Spleen (tissue), 11 donors: ENCODE measurements at regions not wholly inside any gene's neighbourhood (a gene's known extent, or its start where the extent isn't known, plus 50 kb on each side); places are given as distances from the start of the nearest gene placed in this dataset.

Experiments
- DNase-seq: peaks from one replicate; pipeline ENCODE4 v3.0.0-alpha.2; 2020
- H3K27ac ChIP-seq, 8 donors: fragments of 200-600 bp; sonication (generic) in 7 of 8; 1 replicate in 4 of 8; 2 replicates in 4 of 8; pipeline versions ENCODE4 v1.5.0 to v1.8.0; 2016 to 2021; ENCODE audit warnings: inconsistent platforms in 4 of 8, mild to moderate bottlenecking in 4 of 8, moderate library complexity in 1 of 8
- H3K27me3 ChIP-seq, 7 donors: fragments of 200-600 bp; sonication (generic) in 6 of 7; replicated peaks in 1 of 7; 1 replicate in 4 of 7; 2 replicates in 3 of 7; pipeline versions ENCODE4 v1.5.0 to v1.8.0; 2016 to 2021; ENCODE audit warnings: inconsistent platforms in 3 of 7, mild to moderate bottlenecking in 1 of 7
- H3K36me3 ChIP-seq, 6 donors: fragments of 200-600 bp; sonication (generic) in 5 of 6; 1 replicate in 4 of 6; 2 replicates in 2 of 6; pipeline versions ENCODE4 v1.5.0 to v1.8.0; 2016 to 2021; ENCODE audit warnings: inconsistent platforms in 2 of 6
- H3K4me1 ChIP-seq, 6 donors: fragments of 200-600 bp; sonication (generic) in 5 of 6; 1 replicate in 3 of 6; 2 replicates in 3 of 6; pipeline versions ENCODE4 v1.5.0 to v1.8.0; 2016 to 2021; ENCODE audit warnings: inconsistent platforms in 3 of 6
- H3K4me3 ChIP-seq, 8 donors: fragments of 200-600 bp; sonication (generic) in 7 of 8; 1 replicate in 4 of 8; 2 replicates in 4 of 8; pipeline versions ENCODE4 v1.5.0 to v1.8.0; 2016 to 2021; ENCODE audit warnings: inconsistent platforms in 4 of 8, mild to moderate bottlenecking in 4 of 8, moderate library complexity in 2 of 8
- H3K9me3 ChIP-seq, 8 donors: fragments of 200-600 bp; sonication (generic) in 7 of 8; 1 replicate in 4 of 8; 2 replicates in 4 of 8; pipeline versions ENCODE4 v1.5.0 to v1.8.0; 2016 to 2021; ENCODE audit warnings: inconsistent platforms in 4 of 8
- POLR2A ChIP-seq, 3 donors: fragments of 450-650 bp; IDR thresholded peaks; one replicate each; pipeline ENCODE4 v1.5.1; 2017; ENCODE audit warnings: antibody characterized with exemption in 3 of 3, mild to moderate bottlenecking in 1 of 3
- POLR2AphosphoS5 ChIP-seq, 3 donors: sonication (generic); formaldehyde crosslinking; IDR thresholded peaks; one replicate each; pipeline ENCODE4 v1.5.1; 2017; ENCODE audit warnings: antibody characterized with exemption in 3 of 3
- WGBS, 5 donors: extraction: QIAGEN DNeasy Blood & Tissue Kit in 3 of 5; methylation state at CpG; one replicate each; pipeline versions ENCODE4 v1.1.5 to v1.1.7; 2013 to 2018; 5-methylcytosine and 5-hydroxymethylcytosine counted together
- intact Hi-C: fragments of 100-400 bp; cut with DNase I; formaldehyde crosslinking; loops from one replicate; pipeline ENCODE4 v1.15.0; 2023; ENCODE audit warnings: low total_unique reads
- TF ChIP-seq, protein P1 (sequence below), 11 experiments: fragments of 200-600 bp in 7 of 11; fragments of 450-650 bp in 4 of 11; sonication (generic) in 4 of 11; IDR thresholded peaks in 8 of 11; conservative IDR thresholded peaks in 3 of 11; 1 replicate in 7 of 11; 2 replicates in 4 of 11; pipeline versions ENCODE4 v1.4.0 to v1.8.0; 2016 to 2021; ENCODE audit warnings: antibody characterized with exemption in 11 of 11, inconsistent platforms in 4 of 11, mild to moderate bottlenecking in 1 of 11
- donor health status: healthy with polysubstance abuse.
- donor health status: DM: no; HTN: no; CAD: no; lungs with moderate emphysema.
- donor health status: DM: no; HTN: no; CAD: no.
- donor health status: Bipolar disorder and iron deficiency.
- donor health status: healthy.
- donor health status: DM: no; HTN: no; CAD: no.
- donor health status: DM: yes; HTN: yes; CAD: no.

DNA sequence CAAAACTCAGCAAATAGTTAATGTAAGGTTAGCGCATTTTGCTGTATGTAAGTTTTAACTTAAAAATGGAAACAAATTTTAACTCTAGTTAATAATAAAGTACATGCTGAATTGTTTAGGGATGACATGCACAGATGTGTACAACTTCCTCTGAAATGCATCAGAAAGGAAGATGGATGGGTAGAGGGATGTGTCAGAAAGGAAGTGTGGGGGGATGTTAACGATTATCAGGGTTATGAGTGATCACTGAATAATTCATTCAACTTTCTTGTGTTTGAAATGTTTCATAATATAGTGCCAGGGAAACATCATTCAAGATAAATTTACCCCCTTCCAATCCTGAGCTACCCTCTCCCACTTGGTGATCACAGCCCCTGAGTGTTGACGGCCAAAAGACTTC lies 87.6 kb downstream of the FOXA2 start:
- intact Hi-C loops = no loop called here
- Histone ChIP-seq H3K4me1 (no peaks in the 10 kb centered on the region), H3K9me3 (no peaks in the 10 kb centered on the region), H3K4me3 (no peak overlapping the region), H3K27me3 (peaks cover 0 to 25% (median 0%) of the 10 kb centered on the region in 7 donors), H3K36me3 (no peaks in the 10 kb centered on the region), H3K27ac (no peak overlapping the region)
- no peak for DNase-seq
- no peak for TF ChIP-seq POLR2A (IDR thresholded peaks at IDR 0.05)
- no peak for TF ChIP-seq POLR2AphosphoS5 (IDR thresholded peaks at IDR 0.05)
- TF ChIP-seq, protein P1, sequence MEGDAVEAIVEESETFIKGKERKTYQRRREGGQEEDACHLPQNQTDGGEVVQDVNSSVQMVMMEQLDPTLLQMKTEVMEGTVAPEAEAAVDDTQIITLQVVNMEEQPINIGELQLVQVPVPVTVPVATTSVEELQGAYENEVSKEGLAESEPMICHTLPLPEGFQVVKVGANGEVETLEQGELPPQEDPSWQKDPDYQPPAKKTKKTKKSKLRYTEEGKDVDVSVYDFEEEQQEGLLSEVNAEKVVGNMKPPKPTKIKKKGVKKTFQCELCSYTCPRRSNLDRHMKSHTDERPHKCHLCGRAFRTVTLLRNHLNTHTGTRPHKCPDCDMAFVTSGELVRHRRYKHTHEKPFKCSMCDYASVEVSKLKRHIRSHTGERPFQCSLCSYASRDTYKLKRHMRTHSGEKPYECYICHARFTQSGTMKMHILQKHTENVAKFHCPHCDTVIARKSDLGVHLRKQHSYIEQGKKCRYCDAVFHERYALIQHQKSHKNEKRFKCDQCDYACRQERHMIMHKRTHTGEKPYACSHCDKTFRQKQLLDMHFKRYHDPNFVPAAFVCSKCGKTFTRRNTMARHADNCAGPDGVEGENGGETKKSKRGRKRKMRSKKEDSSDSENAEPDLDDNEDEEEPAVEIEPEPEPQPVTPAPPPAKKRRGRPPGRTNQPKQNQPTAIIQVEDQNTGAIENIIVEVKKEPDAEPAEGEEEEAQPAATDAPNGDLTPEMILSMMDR (IDR thresholded peaks at IDR 0.05 in 8 of 11, conservative IDR thresholded peaks at IDR 0.05 in 3 of 11) = no peak
- 67 to 83% (median 76%) methylated on average over 3 of the region's 3 CpGs for WGBS, 5 donors

DNA sequence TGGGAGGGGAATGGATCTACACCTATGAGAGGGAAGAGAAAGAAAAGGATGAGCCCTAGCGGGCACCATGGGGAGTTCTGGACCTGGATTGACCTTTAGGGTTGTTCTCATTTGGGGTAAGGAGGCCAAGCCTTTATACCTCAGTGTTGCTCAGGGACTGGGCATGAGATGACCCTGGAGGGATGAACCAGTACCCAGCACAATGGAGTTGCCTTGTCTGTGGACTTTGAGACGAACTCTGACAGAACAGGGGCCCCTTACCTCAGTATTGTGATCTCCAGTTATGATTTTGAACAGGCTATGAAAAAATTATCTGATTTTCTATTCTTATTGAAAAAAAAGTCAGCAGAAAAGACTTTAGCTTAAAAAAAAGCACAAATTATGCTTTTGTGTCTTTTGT lies 88.6 kb downstream of the FOXA2 start:
- no peaks in the 10 kb centered on the region for H3K9me3 ChIP-seq
- DNase-seq = no peak
- H3K36me3 ChIP-seq = no peaks in the 10 kb centered on the region
- no peak overlapping the region for H3K4me3 ChIP-seq
- no peaks in the 10 kb centered on the region for H3K4me1 ChIP-seq
- H3K27me3 ChIP-seq = peaks cover 0 to 29% (median 0%) of the 10 kb centered on the region in 7 donors
- intact Hi-C loops = no loop called here
- TF ChIP-seq, protein P1 (IDR thresholded peaks at IDR 0.05 in 8 of 11, conservative IDR thresholded peaks at IDR 0.05 in 3 of 11) = no peak
- no peak for TF ChIP-seq POLR2A (IDR thresholded peaks at IDR 0.05)
- WGBS, 5 donors = 67 to 79% (median 71%) methylated on average over 2 of the region's 2 CpGs
- no peak overlapping the region for H3K27ac ChIP-seq

DNA sequence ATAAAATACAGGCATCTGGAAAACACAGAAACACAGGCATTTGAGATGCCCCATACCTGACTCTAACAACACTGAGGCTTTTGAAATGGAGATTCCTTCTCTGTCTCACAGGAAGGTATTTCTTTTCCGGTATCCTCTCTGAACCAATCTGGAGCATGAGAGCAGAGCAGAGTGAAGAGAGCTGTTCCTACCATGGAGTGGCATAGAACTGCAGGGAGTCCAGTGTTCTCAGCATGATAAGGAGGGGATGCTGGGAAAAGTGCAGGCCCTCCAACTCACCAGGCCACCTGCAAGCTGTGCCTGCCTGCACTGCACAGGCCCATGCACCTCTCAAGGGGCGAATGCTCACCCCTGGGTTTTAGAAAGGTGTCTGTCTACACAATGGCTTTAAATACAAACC lies 89.2 kb downstream of the FOXA2 start:
- WGBS, 5 donors = 77 to 94% (median 81%) methylated on average over 2 of the region's 2 CpGs
- intact Hi-C loops = no loop called here
- peaks cover 0 to 31% (median 0%) of the 10 kb centered on the region in 7 donors for H3K27me3 ChIP-seq
- H3K9me3 ChIP-seq = no peaks in the 10 kb centered on the region
- DNase-seq = no peak
- H3K27ac ChIP-seq = no peak overlapping the region
- TF ChIP-seq POLR2A (IDR thresholded peaks at IDR 0.05) (no peak), POLR2AphosphoS5 (IDR thresholded peaks at IDR 0.05) (no peak)
- TF ChIP-seq, protein P1 (IDR thresholded peaks at IDR 0.05 in 8 of 11, conservative IDR thresholded peaks at IDR 0.05 in 3 of 11) = no peak
- H3K4me3 ChIP-seq = no peak overlapping the region
- no peaks in the 10 kb centered on the region for H3K36me3 ChIP-seq
- no peaks in the 10 kb centered on the region for H3K4me1 ChIP-seq

DNA sequence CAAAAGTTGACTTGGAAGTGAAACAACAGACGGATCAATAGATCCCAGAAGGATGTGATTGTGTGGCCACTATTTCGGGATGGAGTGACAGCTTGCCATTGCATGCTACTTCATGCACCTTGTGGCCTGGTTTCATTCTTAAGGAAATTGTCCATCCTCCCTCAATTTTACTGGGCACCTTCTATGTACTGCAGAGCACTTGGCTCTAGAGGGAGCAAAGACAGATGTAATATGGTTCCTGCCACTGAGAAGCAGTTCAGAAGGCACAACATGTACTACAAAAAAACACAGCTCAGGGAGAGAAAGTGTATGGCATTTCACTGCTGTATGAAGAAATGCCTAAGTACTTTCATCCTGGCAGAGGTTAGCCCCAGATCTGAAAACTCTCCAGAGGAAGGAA lies 91.9 kb downstream of the FOXA2 start:
- Histone ChIP-seq H3K36me3 (no peaks in the 10 kb centered on the region), H3K27ac (no peak overlapping the region), H3K27me3 (peaks cover 0 to 32% (median 0%) of the 10 kb centered on the region in 7 donors), H3K4me3 (no peak overlapping the region), H3K4me1 (no peaks in the 10 kb centered on the region), H3K9me3 (no peaks in the 10 kb centered on the region)
- TF ChIP-seq POLR2A (IDR thresholded peaks at IDR 0.05) (no peak), POLR2AphosphoS5 (IDR thresholded peaks at IDR 0.05) (no peak)
- TF ChIP-seq, protein P1 (IDR thresholded peaks at IDR 0.05 in 8 of 11, conservative IDR thresholded peaks at IDR 0.05 in 3 of 11) = no peak
- intact Hi-C loops = no loop called here
- 81 to 92% (median 88%) methylated on average over 2 of the region's 2 CpGs for WGBS, 5 donors
- DNase-seq = no peak
